K562 (cell line): ENCODE measurements at regions not wholly inside any gene's neighbourhood (a gene's known extent, or its start where the extent isn't known, plus 50 kb on each side); places are given as distances from the start of the nearest gene placed in this dataset.

ENCODE experiments used
- CREB1 ChIP-seq, 2 experiments: sonication (generic) in 1 of 2; formaldehyde crosslinking in 1 of 2; IDR thresholded peaks; 2 replicates each; pipeline versions ENCODE4 v1.6.1 to v1.8.0; 2012 to 2022; ENCODE audit warnings: inconsistent platforms in 1 of 2, mild to moderate bottlenecking in 1 of 2, missing genetic modification reagents in 1 of 2, moderate library complexity in 1 of 2
- CTCF ChIP-seq, 3 experiments: IDR thresholded peaks in 2 of 3; conservative IDR thresholded peaks in 1 of 3; 2 replicates each; pipeline ENCODE4 v1.5.1; 2011 to 2012; ENCODE audit warnings: low read length in 3 of 3, mild to moderate bottlenecking in 3 of 3, control low read depth in 2 of 3, improper control_type of control experiment in 1 of 3, inconsistent platforms in 1 of 3, low read depth in 1 of 3, mixed read lengths in 1 of 3, moderate library complexity in 1 of 3; ENCODE audit not compliant: insufficient read depth in 2 of 3
- EP300 ChIP-seq: IDR thresholded peaks from 2 replicates; pipeline ENCODE4 v1.6.1; 2012; ENCODE audit warnings: low read length, improper control_type of control experiment
- HNRNPH1 ChIP-seq: fragments of 200-400 bp; formaldehyde crosslinking; optimal IDR thresholded peaks from 2 replicates; pipeline ENCODE3; 2017; ENCODE audit warnings: low read depth, mild to moderate bottlenecking, low read length, moderate library complexity
- IRF1 ChIP-seq: sonication (generic); formaldehyde crosslinking; IDR thresholded peaks from 2 replicates; pipeline ENCODE4 v1.8.0; 2022; ENCODE audit warnings: missing genetic modification reagents, mild to moderate bottlenecking, borderline replicate concordance
- LEF1 ChIP-seq: fragments of 450-650 bp; IDR thresholded peaks from 2 replicates; pipeline ENCODE4 v1.6.1; 2016; ENCODE audit warnings: mild to moderate bottlenecking
- PML ChIP-seq: IDR thresholded peaks from 2 replicates; pipeline ENCODE4 v1.6.1; 2012; ENCODE audit warnings: low read length, inconsistent platforms
- POLR2G ChIP-seq: fragments of 200-400 bp; formaldehyde crosslinking; IDR thresholded peaks from 2 replicates; pipeline ENCODE4 v1.6.1; 2017; ENCODE audit warnings: low read depth, mild to moderate bottlenecking, antibody characterized with exemption, low read length, moderate library complexity
- PREB ChIP-seq: sonication (generic); formaldehyde crosslinking; IDR thresholded peaks from 2 replicates; pipeline ENCODE4 v1.8.1; 2023; ENCODE audit warnings: mild to moderate bottlenecking, missing genetic modification reagents
- SP1 ChIP-seq: sonication (generic); formaldehyde crosslinking; IDR thresholded peaks from 2 replicates; pipeline ENCODE4 v1.8.1; 2022; ENCODE audit warnings: mild to moderate bottlenecking, missing genetic modification reagents

- TF ChIP-seq CREB1 (IDR thresholded peaks at IDR 0.05) (no peak), CREB1 (CRISPR knock-in tag; IDR thresholded peaks at IDR 0.05) (no peak), CTCF (IDR thresholded peaks at IDR 0.05 in 2 of 3, conservative IDR thresholded peaks at IDR 0.05 in 1 of 3; ENCODE audit: insufficient read depth in 2 of 3, low read depth in 1 of 3, low read length in 3 of 3) (no peak), EP300 (no peak), PML (no peak), HNRNPH1 (no peak), IRF1 (CRISPR knock-in tag) (no peak), LEF1 (no peak), PREB (CRISPR knock-in tag) (no peak), POLR2G (no peak), SP1 (CRISPR knock-in tag) (no peak)
Measured at GRCh38 chr13:105820415-105820814, 715.0 kb downstream of the EFNB2 start.
